HEK293 (cell line): ENCODE measurements at regions not wholly inside any gene's neighbourhood (a gene's known extent, or its start where the extent isn't known, plus 50 kb on each side); places are given as distances from the start of the nearest gene placed in this dataset.

Experiments used
- CTCF ChIA-PET: fragments of 350-600 bp; formaldehyde crosslinking; extraction: SDS; loops from one replicate; lab custom pipeline; 2021; ENCODE audit warnings: antibody characterized with exemption; lab: Yijun Ruan, JAX
- POLR2A ChIA-PET: fragments of 300-600 bp; formaldehyde crosslinking; extraction: SDS; loops from one replicate; lab custom pipeline; 2020; ENCODE audit warnings: antibody characterized with exemption, inconsistent platforms; lab: Yijun Ruan, JAX
- H3K27ac ChIP-seq: fragments of 200-500 bp; sonication (Bioruptor generic); 2 replicates; pipeline ENCODE4 v1.5.1; 2014; ENCODE audit warnings: low read depth, low read length, control low read depth, inconsistent platforms; ENCODE audit errors: extremely low read depth
- H3K36me3 ChIP-seq, 2 experiments: fragments of 200-500 bp in 1 of 2; sonication (Bioruptor generic) in 1 of 2; 1 replicate in 1 of 2; 2 replicates in 1 of 2; pipeline ENCODE4 v1.5.1; 2014 to 2017; ENCODE audit warnings: inconsistent platforms in 2 of 2, low read length in 2 of 2; ENCODE audit not compliant: control insufficient read depth in 2 of 2, insufficient read depth in 1 of 2
- H3K4me1 ChIP-seq: fragments of 200-500 bp; sonication (Bioruptor generic); 2 replicates; pipeline ENCODE4 v1.5.1; 2014; ENCODE audit warnings: mild to moderate bottlenecking, low read length, inconsistent platforms; ENCODE audit not compliant: control insufficient read depth, insufficient read depth
- H3K4me3 ChIP-seq: 2 replicates; pipeline ENCODE4 v1.5.1; 2011; ENCODE audit warnings: low read depth, mild to moderate bottlenecking, control low read depth, low read length, moderate library complexity
- H3K9me3 ChIP-seq: fragments of 200-500 bp; sonication (Bioruptor generic); 2 replicates; pipeline ENCODE4 v1.5.1; 2014; ENCODE audit warnings: low read depth, low read length, inconsistent platforms; ENCODE audit not compliant: control insufficient read depth, insufficient read depth
- ZNF214 ChIP-seq: fragments of 450-650 bp; formaldehyde crosslinking; IDR thresholded peaks from 2 replicates; pipeline ENCODE4 v1.5.1; 2017; ENCODE audit warnings: missing biosample characterization, mild to moderate bottlenecking, missing genetic modification characterization, borderline replicate concordance
- ZNF324 ChIP-seq: fragments of 450-650 bp; formaldehyde crosslinking; IDR thresholded peaks from 2 replicates; pipeline ENCODE4 v1.5.1; 2016; ENCODE audit warnings: missing biosample characterization, missing genetic modification characterization
- ZNF510 ChIP-seq: fragments of 450-650 bp; formaldehyde crosslinking; IDR thresholded peaks from 2 replicates; pipeline ENCODE4 v1.5.1; 2018; ENCODE audit warnings: mild to moderate bottlenecking, missing genetic modification characterization, missing biosample characterization; ENCODE audit not compliant: insufficient replicate concordance
- ZNF677 ChIP-seq: fragments of 450-650 bp; IDR thresholded peaks from 2 replicates; pipeline ENCODE4 v1.5.0; 2018; ENCODE audit warnings: missing biosample characterization, mild to moderate bottlenecking, missing genetic modification characterization, moderate library complexity
- TF ChIP-seq, protein P1 (sequence below): fragments of 450-650 bp; formaldehyde crosslinking; IDR thresholded peaks from 2 replicates; pipeline ENCODE4 v1.5.1; 2016; ENCODE audit warnings: missing biosample characterization, missing genetic modification characterization
- TF ChIP-seq, protein P2 (sequence below): fragments of 450-650 bp; formaldehyde crosslinking; IDR thresholded peaks from 2 replicates; pipeline ENCODE4 v1.5.1; 2016; ENCODE audit warnings: missing biosample characterization, missing genetic modification characterization
- TF ChIP-seq, protein P3 (sequence below): fragments of 450-650 bp; formaldehyde crosslinking; IDR thresholded peaks from 2 replicates; pipeline ENCODE4 v1.5.1; 2016; ENCODE audit warnings: missing biosample characterization, missing genetic modification characterization

DNA sequence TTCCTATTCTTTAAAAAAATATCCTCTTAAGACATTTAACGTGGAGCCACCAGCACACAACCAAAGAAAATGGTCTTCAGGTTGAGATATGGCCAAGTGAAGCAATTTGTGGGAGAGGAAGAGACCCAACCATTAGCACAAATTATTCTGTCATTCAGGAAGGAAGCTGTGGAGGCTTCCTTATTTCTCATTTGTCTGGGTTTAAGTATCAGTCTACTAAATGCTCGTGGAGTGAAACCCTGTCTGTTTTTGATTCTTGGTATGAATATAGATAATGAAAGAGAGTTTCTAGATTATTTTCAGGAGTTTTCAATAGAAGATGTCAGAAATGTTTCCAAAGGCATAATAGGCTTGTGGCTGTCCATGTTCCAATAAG lies 125.1 kb downstream of the GPR65 start:
- CTCF ChIA-PET, result no interaction called here
- Histone ChIP-seq H3K4me3 (no peak overlapping the region), H3K27ac (no peak overlapping the region)
- TF ChIP-seq ZNF677 (tag by site-specific recombination), result no peak
- TF ChIP-seq, protein P1, sequence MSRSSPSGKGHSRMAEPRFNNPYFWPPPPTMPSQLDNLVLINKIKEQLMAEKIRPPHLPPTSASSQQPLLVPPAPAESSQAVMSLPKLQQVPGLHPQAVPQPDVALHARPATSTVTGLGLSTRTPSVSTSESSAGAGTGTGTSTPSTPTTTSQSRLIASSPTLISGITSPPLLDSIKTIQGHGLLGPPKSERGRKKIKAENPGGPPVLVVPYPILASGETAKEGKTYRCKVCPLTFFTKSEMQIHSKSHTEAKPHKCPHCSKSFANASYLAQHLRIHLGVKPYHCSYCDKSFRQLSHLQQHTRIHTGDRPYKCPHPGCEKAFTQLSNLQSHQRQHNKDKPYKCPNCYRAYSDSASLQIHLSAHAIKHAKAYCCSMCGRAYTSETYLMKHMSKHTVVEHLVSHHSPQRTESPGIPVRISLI (tag by site-specific recombination), result no peak
- no peak for TF ChIP-seq ZNF324 (tag by site-specific recombination)
- TF ChIP-seq, protein P2, sequence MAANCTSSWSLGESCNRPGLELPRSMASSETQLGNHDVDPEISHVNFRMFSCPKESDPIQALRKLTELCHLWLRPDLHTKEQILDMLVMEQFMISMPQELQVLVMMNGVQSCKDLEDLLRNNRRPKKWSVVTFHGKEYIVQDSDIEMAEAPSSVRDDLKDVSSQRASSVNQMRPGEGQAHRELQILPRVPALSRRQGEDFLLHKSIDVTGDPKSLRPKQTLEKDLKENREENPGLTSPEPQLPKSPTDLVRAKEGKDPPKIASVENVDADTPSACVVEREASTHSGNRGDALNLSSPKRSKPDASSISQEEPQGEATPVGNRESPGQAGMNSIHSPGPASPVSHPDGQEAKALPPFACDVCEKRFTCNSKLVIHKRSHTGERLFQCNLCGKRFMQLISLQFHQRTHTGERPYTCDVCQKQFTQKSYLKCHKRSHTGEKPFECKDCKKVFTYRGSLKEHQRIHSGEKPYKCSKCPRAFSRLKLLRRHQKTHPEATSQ (tag by site-specific recombination), result no peak
- no peak for TF ChIP-seq ZNF214 (tag by site-specific recombination)
- TF ChIP-seq ZNF510 (tag by site-specific recombination), result no peak
- TF ChIP-seq, protein P3, sequence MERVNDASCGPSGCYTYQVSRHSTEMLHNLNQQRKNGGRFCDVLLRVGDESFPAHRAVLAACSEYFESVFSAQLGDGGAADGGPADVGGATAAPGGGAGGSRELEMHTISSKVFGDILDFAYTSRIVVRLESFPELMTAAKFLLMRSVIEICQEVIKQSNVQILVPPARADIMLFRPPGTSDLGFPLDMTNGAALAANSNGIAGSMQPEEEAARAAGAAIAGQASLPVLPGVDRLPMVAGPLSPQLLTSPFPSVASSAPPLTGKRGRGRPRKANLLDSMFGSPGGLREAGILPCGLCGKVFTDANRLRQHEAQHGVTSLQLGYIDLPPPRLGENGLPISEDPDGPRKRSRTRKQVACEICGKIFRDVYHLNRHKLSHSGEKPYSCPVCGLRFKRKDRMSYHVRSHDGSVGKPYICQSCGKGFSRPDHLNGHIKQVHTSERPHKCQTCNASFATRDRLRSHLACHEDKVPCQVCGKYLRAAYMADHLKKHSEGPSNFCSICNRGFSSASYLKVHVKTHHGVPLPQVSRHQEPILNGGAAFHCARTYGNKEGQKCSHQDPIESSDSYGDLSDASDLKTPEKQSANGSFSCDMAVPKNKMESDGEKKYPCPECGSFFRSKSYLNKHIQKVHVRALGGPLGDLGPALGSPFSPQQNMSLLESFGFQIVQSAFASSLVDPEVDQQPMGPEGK (tag by site-specific recombination), result no peak
- TF ChIP-seq, all 188 proteins: peak for 0
- POLR2A ChIA-PET, result no interaction called here
- H3K36me3 ChIP-seq, result no peaks in the 10 kb centered on the region
- H3K9me3 ChIP-seq, result no peaks in the 10 kb centered on the region
- H3K4me1 ChIP-seq, result no peaks in the 10 kb centered on the region
